ENCODE measurements at regions not wholly inside any gene's neighbourhood (a gene's known extent, or its start where the extent isn't known, plus 50 kb on each side); places are given as distances from the start of the nearest gene placed in this dataset.

GRCh38 chr5:4954048-4954447 lies 186.1 kb upstream of the ADAMTS16 start:
- TF ChIP-seq CTCF (IDR thresholded peaks at IDR 0.05; ENCODE audit: insufficient read depth, low read length) (no peak), GABPA (IDR thresholded peaks at IDR 0.05; ENCODE audit: low read depth) (no peak), POLR2AphosphoS5 (IDR thresholded peaks at IDR 0.05; ENCODE audit: low read depth) (no peak)
- TF ChIP-seq, protein P1, sequence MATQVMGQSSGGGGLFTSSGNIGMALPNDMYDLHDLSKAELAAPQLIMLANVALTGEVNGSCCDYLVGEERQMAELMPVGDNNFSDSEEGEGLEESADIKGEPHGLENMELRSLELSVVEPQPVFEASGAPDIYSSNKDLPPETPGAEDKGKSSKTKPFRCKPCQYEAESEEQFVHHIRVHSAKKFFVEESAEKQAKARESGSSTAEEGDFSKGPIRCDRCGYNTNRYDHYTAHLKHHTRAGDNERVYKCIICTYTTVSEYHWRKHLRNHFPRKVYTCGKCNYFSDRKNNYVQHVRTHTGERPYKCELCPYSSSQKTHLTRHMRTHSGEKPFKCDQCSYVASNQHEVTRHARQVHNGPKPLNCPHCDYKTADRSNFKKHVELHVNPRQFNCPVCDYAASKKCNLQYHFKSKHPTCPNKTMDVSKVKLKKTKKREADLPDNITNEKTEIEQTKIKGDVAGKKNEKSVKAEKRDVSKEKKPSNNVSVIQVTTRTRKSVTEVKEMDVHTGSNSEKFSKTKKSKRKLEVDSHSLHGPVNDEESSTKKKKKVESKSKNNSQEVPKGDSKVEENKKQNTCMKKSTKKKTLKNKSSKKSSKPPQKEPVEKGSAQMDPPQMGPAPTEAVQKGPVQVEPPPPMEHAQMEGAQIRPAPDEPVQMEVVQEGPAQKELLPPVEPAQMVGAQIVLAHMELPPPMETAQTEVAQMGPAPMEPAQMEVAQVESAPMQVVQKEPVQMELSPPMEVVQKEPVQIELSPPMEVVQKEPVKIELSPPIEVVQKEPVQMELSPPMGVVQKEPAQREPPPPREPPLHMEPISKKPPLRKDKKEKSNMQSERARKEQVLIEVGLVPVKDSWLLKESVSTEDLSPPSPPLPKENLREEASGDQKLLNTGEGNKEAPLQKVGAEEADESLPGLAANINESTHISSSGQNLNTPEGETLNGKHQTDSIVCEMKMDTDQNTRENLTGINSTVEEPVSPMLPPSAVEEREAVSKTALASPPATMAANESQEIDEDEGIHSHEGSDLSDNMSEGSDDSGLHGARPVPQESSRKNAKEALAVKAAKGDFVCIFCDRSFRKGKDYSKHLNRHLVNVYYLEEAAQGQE (IDR thresholded peaks at IDR 0.05; ENCODE audit: insufficient replicate concordance, low read depth): no peak
